Body of pancreas (tissue), 4 donors: ENCODE measurements at regions not wholly inside any gene's neighbourhood (a gene's known extent, or its start where the extent isn't known, plus 50 kb on each side); places are given as distances from the start of the nearest gene placed in this dataset.

Source experiments
- CTCF ChIP-seq, 7 experiments: fragments of 450-650 bp in 4 of 7; fragments of 200-600 bp in 3 of 7; sonication (generic) in 3 of 7; IDR thresholded peaks; one replicate each; pipeline ENCODE4 v1.5.1; 2016 to 2019; ENCODE audit warnings: antibody characterized with exemption in 7 of 7
- POLR2A ChIP-seq, 3 donors: fragments of 450-650 bp; IDR thresholded peaks; one replicate each; pipeline ENCODE4 v1.6.1; 2016; ENCODE audit warnings: antibody characterized with exemption in 3 of 3, mild to moderate bottlenecking in 2 of 3

GRCh38 chr14:44404036-44404435, 103.0 kb downstream of the FSCB start:
- TF ChIP-seq CTCF (IDR thresholded peaks at IDR 0.05) = no peak
- TF ChIP-seq POLR2A (IDR thresholded peaks at IDR 0.05) = no peak
